ENCODE measurements at regions not wholly inside any gene's neighbourhood (a gene's known extent, or its start where the extent isn't known, plus 50 kb on each side); places are given as distances from the start of the nearest gene placed in this dataset.

DNA sequence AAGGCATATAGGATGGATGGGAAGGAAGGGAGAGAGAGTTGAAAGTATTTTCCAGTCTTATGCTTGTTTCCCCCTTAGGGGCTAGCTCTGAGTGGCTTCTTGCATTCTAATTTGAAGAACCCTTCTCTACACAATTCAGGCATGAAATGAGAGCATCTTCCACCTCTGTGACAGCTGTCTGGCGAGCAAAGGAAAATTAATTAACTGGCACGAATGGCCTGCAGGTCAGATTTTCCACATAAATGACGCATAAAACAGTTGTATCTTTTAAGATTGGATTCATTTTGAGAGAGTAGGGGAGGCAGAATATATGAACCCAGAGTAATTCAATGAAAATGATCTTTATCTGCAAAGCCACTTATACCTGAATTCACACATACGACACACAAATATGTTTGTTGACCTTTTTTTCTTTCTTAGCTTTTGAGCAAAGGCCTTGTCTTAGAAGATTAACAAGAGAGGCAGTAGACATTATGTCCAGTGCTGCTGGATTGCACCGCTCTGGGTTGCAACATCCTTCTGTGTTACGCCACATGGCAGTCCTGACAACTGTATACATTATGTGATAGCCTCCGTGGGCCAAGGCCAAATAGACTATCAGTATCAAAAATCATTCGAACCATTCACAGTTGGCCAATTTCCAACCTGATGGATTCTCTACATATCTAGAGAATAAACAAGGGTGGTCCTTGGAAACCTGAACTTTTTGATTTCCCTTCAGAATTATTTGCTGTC is 173.0 kb upstream of the GOT2 start:
- TF ChIP-seq EGR1 (IDR thresholded peaks at IDR 0.05): no peak
- TF ChIP-seq, protein P1, sequence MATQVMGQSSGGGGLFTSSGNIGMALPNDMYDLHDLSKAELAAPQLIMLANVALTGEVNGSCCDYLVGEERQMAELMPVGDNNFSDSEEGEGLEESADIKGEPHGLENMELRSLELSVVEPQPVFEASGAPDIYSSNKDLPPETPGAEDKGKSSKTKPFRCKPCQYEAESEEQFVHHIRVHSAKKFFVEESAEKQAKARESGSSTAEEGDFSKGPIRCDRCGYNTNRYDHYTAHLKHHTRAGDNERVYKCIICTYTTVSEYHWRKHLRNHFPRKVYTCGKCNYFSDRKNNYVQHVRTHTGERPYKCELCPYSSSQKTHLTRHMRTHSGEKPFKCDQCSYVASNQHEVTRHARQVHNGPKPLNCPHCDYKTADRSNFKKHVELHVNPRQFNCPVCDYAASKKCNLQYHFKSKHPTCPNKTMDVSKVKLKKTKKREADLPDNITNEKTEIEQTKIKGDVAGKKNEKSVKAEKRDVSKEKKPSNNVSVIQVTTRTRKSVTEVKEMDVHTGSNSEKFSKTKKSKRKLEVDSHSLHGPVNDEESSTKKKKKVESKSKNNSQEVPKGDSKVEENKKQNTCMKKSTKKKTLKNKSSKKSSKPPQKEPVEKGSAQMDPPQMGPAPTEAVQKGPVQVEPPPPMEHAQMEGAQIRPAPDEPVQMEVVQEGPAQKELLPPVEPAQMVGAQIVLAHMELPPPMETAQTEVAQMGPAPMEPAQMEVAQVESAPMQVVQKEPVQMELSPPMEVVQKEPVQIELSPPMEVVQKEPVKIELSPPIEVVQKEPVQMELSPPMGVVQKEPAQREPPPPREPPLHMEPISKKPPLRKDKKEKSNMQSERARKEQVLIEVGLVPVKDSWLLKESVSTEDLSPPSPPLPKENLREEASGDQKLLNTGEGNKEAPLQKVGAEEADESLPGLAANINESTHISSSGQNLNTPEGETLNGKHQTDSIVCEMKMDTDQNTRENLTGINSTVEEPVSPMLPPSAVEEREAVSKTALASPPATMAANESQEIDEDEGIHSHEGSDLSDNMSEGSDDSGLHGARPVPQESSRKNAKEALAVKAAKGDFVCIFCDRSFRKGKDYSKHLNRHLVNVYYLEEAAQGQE (IDR thresholded peaks at IDR 0.05; ENCODE audit: low read depth): no peak
- TF ChIP-seq ZBTB7A (IDR thresholded peaks at IDR 0.05; ENCODE audit: low read depth): no peak

DNA sequence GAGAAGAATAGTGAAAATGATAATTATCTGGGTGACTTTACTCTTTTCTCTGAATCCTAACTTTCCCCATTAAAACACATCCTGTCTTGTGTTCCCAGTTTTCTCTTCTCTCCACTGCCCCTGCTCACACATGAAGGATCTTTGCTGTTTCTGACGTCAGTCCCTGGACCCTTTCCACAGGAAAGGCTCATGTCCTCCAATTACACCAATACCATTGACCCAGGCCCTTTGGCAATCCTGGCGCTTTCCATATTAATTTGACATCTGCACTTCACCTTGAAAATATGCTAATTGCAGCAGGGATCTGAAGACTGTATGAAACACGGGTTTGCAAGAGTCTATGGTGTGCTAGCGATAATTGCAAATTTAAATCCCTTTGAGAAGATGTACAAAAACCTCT is 170.2 kb upstream of the GOT2 start:
- TF ChIP-seq CREB1 (IDR thresholded peaks at IDR 0.05; ENCODE audit: low read depth): no peak
- no peak for TF ChIP-seq YY1 (IDR thresholded peaks at IDR 0.05; ENCODE audit: low read depth)
- TF ChIP-seq, protein P2, sequence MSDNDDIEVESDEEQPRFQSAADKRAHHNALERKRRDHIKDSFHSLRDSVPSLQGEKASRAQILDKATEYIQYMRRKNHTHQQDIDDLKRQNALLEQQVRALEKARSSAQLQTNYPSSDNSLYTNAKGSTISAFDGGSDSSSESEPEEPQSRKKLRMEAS (IDR thresholded peaks at IDR 0.05): no peak

DNA sequence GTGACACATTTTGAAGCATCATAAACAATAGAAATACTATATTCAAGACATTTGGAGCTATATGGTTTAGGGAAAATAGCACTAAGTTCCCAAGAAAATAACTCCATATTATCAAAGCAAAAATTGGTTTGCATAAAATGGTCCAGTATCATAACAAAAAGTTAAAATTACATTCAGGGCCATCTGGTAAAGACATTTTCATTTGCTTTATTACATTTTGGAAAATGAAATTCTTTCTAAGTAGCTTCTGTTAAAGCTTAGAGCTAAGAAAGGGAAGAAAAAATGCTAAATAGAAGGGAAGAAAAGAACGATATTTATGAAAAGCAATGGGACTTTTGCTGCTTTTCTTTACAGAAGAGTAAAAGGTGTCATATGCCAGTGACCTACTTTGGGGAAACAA is 155.4 kb upstream of the GOT2 start:
- TF ChIP-seq RAD21 (IDR thresholded peaks at IDR 0.05; ENCODE audit: low read depth) (no peak), NFIC (IDR thresholded peaks at IDR 0.05) (no peak)
- TF ChIP-seq, protein P2 (IDR thresholded peaks at IDR 0.05): no peak

DNA sequence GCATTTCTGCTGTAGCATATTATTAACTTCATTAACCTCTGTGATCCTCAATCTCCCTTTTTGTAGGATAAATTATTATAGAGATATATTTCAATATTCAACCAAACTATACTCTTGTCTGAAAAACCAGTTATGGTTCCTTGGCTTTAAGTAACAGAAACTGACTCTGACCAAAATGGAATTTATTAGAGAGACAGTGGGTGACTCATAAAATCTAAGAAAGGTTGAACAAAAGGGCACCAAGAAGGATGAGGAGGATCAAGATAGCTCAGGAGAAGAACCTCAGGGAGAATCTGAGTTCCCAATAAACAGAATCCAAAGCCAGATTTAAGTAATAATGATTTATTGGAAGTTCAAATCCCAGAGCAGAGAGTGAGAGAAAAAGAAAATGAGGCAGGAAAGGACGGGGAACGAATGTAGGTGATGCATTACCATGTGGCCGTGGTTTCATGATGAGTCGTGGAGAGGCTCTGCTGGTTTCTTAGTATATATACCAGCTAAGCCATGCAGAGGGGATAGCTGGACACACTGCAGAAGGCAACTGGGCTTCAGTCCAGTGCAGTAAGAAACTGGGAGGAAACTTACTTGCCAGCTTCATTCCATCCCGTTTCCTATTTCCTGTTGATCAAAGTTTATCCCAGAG is 151.5 kb upstream of the GOT2 start:
- TF ChIP-seq CEBPB (IDR thresholded peaks at IDR 0.05) (no peak), TEAD4 (IDR thresholded peaks at IDR 0.05) (no peak), NFIC (IDR thresholded peaks at IDR 0.05) (no peak), YY1 (IDR thresholded peaks at IDR 0.05; ENCODE audit: low read depth) (no peak), TAF1 (IDR thresholded peaks at IDR 0.05; ENCODE audit: low read depth) (no peak), EGR1 (IDR thresholded peaks at IDR 0.05) (no peak), ZBTB7A (IDR thresholded peaks at IDR 0.05; ENCODE audit: low read depth) (no peak)
- TF ChIP-seq, protein P2 (IDR thresholded peaks at IDR 0.05): no peak

DNA sequence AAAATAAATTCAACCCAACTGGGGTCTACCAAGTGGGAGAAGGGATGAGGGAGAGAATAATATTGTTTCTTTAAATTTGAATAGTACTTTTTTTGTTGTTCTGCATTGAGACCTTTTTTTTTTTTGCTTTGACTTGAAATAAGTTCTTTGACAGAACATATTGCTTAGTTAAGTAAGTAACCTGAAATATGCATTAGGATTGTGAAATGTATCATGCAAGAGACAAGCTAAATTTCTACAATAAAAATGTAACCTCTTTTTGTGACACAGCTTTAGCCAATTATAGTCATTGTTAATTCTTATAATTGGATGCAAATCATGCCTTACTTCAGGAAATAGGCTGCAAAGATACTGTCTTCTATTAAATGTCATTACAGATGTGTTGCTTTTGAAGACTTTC is 150.0 kb upstream of the GOT2 start:
- TF ChIP-seq FOXM1 (IDR thresholded peaks at IDR 0.05; ENCODE audit: borderline replicate concordance, low read depth) (no peak), YY1 (IDR thresholded peaks at IDR 0.05; ENCODE audit: low read depth) (no peak), NFIC (IDR thresholded peaks at IDR 0.05) (no peak), EGR1 (IDR thresholded peaks at IDR 0.05) (no peak), TAF1 (IDR thresholded peaks at IDR 0.05; ENCODE audit: low read depth) (no peak), CEBPB (IDR thresholded peaks at IDR 0.05) (no peak), CREB1 (IDR thresholded peaks at IDR 0.05; ENCODE audit: low read depth) (no peak), ZBTB7A (IDR thresholded peaks at IDR 0.05; ENCODE audit: low read depth) (no peak), EP300 (IDR thresholded peaks at IDR 0.05; ENCODE audit: borderline replicate concordance) (no peak), RAD21 (IDR thresholded peaks at IDR 0.05; ENCODE audit: low read depth) (no peak), TCF12 (IDR thresholded peaks at IDR 0.05; ENCODE audit: low read depth) (no peak), TEAD4 (IDR thresholded peaks at IDR 0.05) (no peak)
- TF ChIP-seq, protein P3, sequence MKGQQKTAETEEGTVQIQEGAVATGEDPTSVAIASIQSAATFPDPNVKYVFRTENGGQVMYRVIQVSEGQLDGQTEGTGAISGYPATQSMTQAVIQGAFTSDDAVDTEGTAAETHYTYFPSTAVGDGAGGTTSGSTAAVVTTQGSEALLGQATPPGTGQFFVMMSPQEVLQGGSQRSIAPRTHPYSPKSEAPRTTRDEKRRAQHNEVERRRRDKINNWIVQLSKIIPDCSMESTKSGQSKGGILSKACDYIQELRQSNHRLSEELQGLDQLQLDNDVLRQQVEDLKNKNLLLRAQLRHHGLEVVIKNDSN (IDR thresholded peaks at IDR 0.05): no peak
- TF ChIP-seq, protein P1 (IDR thresholded peaks at IDR 0.05; ENCODE audit: low read depth): no peak
- TF ChIP-seq, protein P2 (IDR thresholded peaks at IDR 0.05): no peak

DNA sequence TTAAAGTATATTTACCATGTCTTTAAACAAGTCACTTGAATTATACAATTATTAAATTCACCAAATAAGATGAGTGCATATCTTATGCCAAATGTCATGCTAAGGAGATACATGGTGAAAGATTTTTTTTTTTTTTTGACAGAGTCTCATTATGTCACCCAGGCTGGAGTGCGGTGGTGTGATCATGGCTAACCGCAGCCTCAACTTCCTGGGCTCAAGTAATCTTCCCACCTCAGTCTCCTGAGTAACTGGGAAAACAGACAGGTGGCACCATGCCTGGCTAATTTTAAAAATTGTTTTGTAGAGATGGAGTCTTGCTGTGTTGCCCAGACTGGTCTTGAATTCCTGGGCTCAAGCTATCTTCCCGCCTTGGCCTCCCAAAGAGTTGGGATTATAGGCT is 149.0 kb upstream of the GOT2 start:
- TF ChIP-seq RAD21 (IDR thresholded peaks at IDR 0.05; ENCODE audit: low read depth) (no peak), YY1 (IDR thresholded peaks at IDR 0.05; ENCODE audit: low read depth) (no peak), CEBPB (IDR thresholded peaks at IDR 0.05) (no peak), TCF12 (IDR thresholded peaks at IDR 0.05; ENCODE audit: low read depth) (no peak), EGR1 (IDR thresholded peaks at IDR 0.05) (no peak), EP300 (IDR thresholded peaks at IDR 0.05; ENCODE audit: borderline replicate concordance) (no peak), TEAD4 (IDR thresholded peaks at IDR 0.05) (no peak), TAF1 (IDR thresholded peaks at IDR 0.05; ENCODE audit: low read depth) (no peak), NFIC (IDR thresholded peaks at IDR 0.05) (no peak), CREB1 (IDR thresholded peaks at IDR 0.05; ENCODE audit: low read depth) (no peak), ZBTB7A (IDR thresholded peaks at IDR 0.05; ENCODE audit: low read depth) (no peak), FOXM1 (IDR thresholded peaks at IDR 0.05; ENCODE audit: borderline replicate concordance, low read depth) (no peak)
- TF ChIP-seq, protein P1 (IDR thresholded peaks at IDR 0.05; ENCODE audit: low read depth): no peak
- TF ChIP-seq, protein P3 (IDR thresholded peaks at IDR 0.05): no peak
- TF ChIP-seq, protein P2 (IDR thresholded peaks at IDR 0.05): no peak
